ENCODE measurements at regions not wholly inside any gene's neighbourhood (a gene's known extent, or its start where the extent isn't known, plus 50 kb on each side); places are given as distances from the start of the nearest gene placed in this dataset.

DNA sequence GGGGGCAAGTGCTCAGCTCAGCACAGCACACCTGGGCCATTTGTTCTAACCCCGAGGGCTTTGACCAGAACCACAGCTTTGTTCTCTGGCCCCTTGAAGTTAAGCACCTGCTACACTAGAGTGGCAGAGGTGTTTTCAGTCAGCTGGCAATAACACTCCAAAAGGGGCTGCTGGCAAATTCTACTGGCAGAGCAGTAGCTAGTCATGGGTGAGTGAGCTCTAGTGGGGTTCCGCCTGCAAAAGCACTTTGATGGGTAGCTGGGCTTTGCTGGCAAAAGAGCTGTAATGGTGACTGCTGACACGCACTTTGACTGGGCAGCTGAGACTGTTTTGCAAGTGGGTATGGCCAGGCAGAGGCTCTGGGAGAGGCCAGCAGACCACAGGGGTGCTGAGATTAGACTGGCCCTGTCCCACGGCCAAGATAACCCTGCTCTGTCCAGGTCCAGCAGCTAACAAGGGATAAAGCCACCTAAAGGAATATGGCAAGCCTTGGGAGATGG, 65.2 kb upstream of the TENT5D start:
- TF ChIP-seq POLR2A (IDR thresholded peaks at IDR 0.05), result no peak
- TF ChIP-seq, protein P1, sequence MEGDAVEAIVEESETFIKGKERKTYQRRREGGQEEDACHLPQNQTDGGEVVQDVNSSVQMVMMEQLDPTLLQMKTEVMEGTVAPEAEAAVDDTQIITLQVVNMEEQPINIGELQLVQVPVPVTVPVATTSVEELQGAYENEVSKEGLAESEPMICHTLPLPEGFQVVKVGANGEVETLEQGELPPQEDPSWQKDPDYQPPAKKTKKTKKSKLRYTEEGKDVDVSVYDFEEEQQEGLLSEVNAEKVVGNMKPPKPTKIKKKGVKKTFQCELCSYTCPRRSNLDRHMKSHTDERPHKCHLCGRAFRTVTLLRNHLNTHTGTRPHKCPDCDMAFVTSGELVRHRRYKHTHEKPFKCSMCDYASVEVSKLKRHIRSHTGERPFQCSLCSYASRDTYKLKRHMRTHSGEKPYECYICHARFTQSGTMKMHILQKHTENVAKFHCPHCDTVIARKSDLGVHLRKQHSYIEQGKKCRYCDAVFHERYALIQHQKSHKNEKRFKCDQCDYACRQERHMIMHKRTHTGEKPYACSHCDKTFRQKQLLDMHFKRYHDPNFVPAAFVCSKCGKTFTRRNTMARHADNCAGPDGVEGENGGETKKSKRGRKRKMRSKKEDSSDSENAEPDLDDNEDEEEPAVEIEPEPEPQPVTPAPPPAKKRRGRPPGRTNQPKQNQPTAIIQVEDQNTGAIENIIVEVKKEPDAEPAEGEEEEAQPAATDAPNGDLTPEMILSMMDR (IDR thresholded peaks at IDR 0.05), result no peak
